NOMO-1 (cell line): ENCODE measurements at regions not wholly inside any gene's neighbourhood (a gene's known extent, or its start where the extent isn't known, plus 50 kb on each side); places are given as distances from the start of the nearest gene placed in this dataset.

ENCODE experiments used
- DNase-seq, 2 experiments: peaks; one replicate each; lab custom pipeline; 2025; ENCODE audit not compliant: unreplicated experiment in 2 of 2; lab: John Stamatoyannopoulos, UW

DNA sequence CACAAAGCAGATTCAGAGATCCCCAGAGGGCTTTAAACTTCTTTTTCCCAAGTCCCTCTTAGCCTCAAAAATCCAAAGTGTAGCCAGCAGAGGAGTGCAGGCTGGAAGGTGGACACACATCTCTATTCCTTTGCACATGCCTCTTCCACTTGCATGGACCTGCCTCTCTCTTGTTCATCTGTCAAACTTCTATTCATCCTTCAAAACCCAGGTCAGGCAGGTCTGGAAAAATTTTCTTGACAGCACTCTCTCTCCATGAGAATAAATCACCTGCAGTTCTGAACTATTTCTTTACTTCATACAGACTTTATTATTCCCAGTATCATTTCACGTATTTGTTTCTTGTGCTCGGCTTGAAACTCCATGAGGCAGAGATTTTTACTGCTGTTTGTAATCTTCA lies 127.5 kb downstream of the SS18 start:
- DNase-seq, result no peak

DNA sequence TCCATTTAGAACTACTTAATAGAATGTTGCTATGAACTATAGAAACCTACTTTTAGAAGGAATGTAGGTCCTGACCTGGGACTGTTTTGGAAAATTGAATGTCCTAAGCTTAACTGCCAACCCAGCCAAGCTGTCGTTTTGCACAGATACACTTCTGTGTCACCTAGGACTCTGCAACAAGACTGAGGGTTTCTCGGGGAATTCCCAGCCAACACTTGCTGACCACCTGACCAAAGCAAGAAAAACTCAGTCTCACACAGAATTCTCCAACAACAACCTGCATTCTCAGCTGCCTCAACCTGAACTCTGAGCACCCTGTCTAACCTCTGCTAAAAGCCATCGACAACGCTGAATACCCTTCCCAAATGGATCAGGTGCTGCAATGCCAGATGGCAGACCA lies 128.2 kb downstream of the SS18 start:
- DNase-seq, result no peak

DNA sequence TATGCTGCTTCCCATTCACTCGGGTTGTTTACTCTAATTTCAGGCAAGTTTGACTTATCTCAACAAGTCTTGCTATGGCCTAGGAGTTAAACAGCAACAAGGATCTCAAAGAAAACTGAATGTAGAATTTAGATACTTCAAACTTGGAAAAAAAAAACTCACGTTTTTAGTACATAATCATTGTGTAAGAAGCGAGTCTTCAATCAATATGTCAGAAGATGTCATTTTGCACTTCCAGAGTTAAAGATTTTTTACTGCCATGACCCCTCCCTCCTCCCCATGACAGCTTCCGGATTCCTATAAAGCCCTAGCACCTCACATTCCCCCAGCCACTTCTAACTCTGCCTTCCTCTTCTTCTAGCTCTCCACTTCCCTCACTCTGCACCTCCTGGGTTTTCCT lies 133.4 kb downstream of the SS18 start:
- no peak for DNase-seq

DNA sequence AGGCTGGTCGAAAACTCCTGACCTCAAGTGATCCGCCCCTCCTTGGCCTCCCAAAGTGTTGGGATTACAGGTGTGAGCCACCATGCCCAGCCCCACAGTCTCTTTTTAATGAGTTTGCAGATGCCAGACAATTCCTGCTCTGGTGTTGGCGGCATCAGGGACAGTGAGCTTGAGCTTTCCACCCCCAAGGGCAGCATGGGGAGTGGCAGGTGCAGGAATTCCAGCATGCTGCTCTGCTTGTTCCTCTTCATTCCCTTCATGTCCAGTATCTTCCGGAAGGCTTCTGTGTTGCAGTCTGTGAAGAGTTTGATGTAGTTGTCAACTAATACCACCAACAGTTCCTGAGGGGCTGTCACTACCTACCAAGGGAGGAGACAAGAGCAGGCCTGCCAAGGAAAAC lies 137.3 kb downstream of the SS18 start:
- DNase-seq, result no peak

DNA sequence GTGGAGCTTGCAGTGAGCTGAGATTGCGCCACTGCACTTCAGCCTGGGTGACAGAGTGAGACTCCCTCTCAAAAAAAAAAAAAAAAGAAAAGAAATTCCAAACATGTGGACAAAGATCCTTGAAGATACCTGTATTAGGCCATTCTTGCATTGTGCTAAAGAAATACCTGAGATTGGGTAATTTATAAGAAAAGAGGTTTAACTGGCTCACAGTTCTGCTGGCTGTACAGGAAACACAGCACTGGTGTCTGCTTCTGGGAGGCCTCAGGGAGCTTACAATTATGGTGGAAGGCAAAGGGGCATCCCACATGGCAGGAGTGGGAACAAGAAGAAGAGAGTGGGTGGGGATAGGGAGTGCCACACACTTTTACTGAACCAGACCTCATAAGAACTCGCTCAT lies 140.1 kb downstream of the SS18 start:
- no peak for DNase-seq

DNA sequence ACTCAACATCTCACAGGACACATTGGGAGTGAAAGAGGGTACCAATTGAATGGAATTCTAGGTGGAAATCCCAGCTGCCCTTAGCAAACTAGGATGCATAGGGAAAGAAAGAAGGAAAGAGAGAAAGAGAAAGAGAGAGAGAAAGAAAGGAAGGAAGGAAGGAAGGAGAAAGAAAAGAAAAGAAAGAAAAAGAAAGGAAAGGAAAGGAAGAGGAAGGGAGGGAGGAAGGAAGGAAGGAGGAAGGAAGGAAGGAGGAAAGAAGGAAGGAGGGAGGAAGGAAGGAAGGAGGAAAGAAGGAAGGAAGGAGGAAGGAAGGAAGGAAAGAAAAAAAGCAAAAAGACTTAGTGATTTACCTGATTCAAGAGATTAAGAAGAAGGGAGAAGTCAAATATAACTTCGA lies 143.9 kb downstream of the SS18 start:
- DNase-seq, result no peak

DNA sequence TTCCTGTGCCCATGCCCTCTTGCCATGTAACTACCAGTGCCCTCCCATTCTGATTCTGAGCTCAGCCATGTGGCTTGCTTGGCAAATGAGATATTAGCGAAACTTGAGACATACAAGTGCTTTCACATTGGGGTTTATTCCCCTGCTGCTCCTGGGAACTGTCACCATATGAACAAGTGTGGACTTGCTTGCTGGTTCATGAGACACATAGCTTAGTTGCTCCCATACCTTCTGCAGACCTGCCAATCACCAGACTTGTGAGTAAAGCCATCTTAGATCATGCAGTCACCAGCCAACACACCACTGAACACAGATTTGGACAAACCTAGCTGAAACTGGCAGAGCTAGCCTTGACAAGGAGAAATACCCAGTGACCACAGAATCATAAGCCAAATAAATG lies 155.1 kb downstream of the SS18 start:
- DNase-seq, result no peak

DNA sequence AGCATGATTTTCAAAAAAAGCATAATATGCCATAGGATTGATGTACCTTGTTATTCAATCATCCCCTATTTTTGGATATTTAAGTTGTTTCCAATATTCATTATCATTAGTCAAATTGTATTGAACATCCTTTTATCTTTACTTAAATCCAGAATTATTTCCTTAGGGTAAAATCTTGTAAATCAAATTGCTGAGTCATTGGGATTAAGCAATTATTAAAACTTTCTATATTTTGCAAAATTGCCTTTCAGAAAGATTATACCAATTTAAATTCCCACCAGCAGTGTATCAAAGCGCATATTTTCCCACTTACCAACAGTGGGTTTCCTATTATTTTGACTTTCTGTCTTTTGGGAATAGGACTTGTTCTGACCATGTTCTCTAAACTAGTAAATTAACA lies 159.3 kb downstream of the SS18 start:
- DNase-seq, result no peak

DNA sequence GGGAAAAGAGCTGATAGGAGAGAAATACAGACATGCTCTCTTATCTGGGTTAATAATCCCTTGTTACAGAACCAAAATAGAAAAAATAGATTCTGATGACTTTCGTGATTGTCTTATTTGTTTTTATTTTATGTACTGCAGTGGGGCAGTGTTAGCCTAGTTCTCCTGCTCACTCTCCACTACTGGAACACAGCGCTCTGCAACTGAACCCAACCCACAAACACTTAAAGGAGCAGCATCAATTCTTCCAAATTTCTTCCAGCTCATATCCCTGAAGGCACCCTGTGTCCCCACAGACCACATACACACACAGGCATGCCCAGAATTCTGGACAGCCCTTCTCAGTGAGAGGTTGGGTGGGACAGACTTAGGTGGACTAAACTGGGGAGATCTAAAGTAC lies 160.6 kb downstream of the SS18 start:
- DNase-seq, result no peak

DNA sequence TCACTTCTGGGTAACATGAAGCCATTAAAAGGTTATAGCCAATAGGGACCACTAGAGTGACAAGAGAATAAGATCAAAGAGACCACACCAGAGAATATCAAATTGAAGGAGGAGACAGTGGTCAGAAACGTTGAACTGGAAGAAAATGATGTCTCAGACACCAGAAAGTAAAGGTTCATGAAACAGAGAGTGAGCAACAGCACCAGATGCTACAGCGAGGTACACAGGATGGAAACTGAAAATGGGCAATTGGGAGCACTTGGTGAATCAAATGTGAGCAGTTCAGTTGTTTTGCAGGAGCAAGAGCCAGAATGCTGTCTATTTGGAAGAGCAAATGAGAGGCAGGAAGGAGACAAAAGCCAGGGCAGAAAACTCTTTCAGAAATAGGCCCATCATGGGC lies 162.6 kb downstream of the SS18 start:
- DNase-seq, result no peak

DNA sequence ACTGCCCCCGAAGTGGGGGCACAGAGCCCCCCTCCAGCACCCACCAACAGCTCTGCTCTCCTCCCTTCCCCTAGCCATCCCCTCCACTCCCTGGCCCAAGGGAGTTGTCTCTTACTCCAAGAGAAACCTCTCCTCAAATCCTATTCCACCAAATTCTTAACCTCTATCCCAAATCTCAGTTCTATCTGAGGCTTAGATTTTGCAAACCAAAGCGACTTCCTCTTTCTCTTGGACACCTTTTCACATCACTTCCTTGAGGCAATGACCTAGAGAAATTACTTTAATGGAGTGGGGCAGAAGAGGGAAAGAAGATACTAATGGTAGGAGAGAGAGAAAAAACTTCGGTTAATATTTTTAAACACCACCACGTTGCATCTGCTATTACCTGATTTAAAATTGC lies 167.2 kb downstream of the SS18 start:
- peak in 1 of 2 experiments; percentile 0 for DNase-seq

DNA sequence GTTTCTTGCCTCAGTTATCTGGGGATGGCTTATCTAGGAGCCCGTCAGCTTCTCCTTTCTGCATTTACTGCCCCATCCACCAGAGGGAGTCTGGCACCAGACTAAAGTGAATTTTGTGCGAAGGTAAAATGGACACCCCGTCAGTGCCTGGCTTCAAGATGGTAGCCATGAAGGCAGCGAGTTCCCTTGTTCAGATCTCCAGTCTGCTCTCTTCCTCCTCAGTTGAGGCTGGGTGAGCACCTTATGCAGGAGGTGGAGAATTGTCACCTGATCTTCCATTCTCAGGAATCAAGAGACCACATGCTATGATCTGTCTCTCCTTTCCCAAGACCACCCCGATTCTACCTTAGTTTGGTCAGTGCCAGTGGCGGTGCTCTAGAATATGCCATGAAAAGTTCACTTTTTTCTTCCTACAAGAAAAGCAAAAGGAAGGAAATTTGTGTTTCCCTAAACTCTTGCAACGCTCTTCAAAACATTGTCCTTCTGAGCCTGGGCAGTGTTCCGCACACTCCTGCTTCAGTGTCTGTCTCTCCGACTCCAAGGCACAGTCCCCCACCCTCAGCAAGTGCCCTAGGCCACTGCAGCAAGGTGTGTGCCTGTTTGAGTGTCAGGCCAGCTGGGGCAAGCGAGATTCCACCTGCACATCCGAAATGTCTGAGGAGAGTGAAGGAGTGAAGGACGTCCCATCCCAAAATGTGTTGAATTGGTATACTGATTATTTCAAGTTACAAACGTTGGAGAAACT lies 168.6 kb downstream of the SS18 start:
- peak; percentile 37 to 58 for DNase-seq

DNA sequence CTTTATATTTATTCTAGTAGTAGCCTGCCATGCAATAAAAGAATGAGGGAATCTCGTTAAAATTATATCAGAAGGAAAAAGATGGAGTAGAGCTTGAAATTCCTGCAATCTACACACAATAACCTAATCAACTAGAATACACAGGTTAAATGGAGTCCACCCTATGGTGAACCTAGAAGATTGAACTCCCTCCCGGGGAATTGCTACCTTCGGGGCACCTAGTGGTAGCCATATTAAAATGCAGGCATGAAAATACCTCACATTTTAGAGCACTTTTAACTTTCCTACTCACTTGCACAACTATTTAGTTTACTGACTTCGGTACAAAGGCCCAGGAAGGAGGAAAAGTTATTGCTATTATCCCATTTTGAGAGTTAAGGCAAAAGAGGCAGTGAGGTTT lies 174.5 kb downstream of the SS18 start:
- DNase-seq, result no peak

DNA sequence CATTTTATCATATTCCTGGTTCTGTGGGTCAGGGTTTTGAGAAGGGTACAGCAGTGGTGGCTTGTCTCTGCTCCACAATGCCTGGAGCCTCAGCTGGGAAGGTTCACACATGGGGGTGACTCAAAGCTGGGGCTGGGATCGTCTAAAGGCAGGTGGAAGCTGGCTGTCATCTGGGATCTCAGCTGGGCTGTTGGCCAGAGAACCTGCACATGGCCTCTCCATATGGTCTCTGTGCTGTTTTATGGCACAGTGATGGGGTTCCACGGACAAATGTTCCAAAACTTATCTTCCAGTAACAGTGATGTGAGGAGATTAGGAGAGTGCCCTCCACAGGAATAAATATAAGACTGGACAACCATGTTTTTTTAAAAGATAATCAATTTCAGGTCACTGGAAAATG lies 191.4 kb downstream of the SS18 start:
- no peak for DNase-seq

DNA sequence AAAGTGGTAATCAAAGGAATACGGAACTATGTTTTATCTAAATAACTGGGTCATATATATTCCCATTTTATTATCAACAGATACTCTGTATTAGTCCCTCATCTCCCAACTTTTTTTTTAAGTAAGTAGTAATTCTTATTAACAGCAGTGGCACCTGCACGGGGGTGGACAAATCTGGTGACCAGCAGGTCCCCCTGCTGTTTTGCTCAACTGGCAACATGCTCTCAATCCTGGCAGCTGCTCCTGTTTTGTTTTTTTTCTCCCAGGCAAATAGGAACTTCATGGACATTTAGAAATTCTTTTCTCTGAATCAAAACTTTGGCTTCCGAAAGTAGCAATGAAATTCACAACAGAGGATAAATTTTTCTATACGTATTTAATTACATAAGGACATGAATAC lies 193.5 kb downstream of the SS18 start:
- DNase-seq, result no peak

DNA sequence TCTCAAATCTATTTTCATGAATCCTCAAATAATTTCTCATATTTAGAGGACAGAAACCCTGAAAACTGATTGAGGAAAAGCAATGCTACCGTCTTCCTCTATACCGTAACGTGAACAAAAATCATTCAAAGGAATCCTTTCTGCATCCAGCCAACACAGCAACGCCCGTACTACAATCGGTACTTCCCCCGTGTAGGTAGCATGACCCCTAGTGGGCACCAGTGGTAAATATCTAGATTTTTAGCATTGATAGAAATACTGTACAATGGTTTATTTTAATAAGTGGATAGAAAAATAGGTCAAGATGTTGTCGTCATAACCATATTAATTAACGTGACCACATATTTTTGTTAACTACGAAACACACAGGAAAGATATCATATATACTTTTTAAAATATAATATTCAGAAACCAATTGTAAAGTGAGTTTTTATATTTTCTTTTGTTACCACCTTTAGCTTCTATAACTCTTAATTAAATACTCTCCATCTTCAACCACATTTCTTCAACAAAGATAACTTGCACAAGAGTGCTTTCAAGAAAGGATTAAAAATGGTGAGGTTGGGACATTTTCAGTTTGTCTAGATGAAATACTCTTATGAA lies 194.1 kb downstream of the SS18 start:
- DNase-seq, result peak; percentile 6 to 59

DNA sequence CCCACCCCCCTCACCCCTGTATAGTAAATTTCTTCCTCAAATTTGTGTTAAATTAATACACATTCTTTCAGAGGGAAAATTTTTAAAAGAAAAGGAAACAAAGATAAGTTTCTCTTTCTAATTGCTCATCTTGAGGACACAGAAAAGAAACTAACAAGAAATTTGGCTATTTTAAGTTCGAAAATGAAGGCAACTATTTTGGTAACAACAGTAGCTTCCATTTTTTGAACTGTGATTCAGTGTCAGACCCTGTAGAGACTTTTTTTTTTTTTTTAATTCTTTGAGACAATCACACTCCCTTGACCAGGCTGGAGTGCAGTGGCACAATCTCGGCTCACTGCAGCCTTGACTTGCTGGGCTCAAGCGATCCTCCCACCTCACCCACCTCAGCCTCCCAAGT lies 194.9 kb downstream of the SS18 start:
- no peak for DNase-seq

DNA sequence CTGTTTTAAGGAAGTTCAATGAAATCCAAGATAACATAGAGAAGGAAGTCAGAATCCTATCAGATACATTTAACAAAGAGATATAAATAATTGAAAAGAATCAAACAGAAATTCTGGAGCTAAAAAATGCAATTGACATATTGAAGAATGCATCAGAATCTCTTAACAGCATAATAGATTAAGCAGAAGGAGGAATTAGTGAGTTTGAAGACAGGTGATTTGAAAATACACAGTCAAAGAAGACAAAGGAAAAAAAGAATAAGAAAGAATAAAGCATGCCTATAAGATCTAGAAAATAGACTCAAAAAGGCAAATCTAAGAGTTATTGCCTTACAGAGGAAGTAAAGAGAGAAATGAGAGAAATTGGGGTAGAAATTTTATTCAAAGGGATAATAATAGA lies 204.1 kb downstream of the SS18 start:
- DNase-seq, result no peak

DNA sequence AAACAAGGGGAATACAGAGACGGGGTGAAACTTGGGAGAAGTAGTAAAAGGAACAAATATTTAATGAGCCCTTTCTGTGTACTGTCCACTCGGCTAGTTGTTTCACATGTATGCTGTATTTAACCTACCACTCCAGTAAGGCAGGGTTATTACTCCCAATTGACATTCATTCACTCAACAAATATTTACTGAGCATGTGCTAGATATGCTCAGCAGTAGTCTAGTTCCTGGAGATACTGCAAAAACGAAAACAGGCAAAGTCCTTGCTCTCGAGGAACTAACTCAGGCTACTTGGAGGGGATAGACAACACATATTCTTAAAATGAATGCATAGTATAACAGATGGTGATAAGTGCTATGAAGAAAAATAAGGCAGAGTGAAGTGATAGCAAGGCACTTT lies 207.3 kb downstream of the SS18 start:
- DNase-seq, result no peak

DNA sequence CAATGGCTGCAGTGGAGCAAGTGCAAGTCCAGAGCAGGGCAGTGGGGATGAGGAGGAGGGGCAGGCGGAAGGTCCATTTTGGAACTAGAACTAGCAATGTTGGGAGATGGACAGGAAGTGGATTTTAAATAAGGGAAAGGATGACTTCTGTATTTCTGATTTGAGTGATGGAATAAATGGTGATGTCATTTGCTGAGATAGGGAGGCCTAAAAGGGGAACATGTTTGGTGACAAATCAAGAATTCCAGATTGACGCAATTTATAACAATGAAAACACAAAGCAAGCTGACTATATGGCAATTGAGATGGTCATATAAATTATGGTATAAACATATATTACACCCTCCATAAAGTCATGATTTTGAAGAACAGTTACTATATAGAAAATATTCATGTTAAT lies 209.3 kb downstream of the SS18 start:
- DNase-seq, result no peak

DNA sequence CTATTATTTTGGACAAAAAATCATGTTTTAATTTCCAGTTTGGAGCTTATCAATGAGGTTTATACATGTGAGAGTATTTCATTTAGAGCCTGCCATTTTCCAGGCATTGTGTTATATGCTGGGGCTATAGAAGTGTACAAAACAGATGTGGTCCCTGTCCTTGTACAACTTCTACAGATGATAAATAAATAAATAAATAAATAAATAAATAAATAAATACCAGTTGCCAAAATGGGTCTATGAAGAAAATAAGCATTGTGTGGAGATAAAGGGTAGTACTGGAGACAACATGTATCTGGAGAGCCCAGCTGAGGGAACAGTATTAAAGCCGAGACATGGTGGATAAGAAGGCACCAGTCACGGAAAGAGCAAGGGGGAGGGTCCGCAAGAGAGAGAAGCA lies 210.0 kb downstream of the SS18 start:
- DNase-seq, result no peak

DNA sequence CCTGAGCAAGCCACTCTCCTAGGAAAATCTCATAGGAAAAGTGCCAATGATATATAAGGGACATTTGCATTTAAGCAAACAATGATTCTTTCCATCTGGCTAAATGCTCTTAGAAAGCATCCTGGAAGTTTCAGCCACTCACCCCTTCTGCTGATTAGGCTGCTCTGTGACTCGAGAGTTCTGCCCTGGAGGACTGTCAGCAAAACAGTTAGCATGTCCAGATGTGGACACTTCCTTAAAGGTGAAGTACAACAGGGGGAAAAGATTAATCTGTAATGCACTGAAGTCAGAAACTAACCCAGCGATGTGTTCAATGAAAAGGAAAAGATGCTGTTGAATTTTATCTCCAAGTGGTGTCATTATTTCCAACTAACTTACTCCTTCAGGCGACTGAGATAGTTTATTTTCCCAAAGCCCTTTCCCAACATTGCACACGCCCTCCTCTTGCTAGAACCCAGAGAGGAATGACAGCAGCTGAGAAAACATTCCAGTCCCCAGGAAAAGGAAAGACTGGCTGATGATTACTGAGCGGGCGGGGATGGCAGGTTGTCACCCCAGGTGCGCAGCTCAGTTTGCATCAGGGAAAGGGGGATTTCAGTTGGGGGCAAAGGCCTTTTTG lies 214.0 kb downstream of the SS18 start:
- no peak for DNase-seq
